Prostate gland (tissue), 2 donors: ENCODE measurements at regions not wholly inside any gene's neighbourhood (a gene's known extent, or its start where the extent isn't known, plus 50 kb on each side); places are given as distances from the start of the nearest gene placed in this dataset.

ENCODE experiments used
- DNase-seq: peaks from one replicate; pipeline ENCODE4 v3.0.0-alpha.2; 2019; ENCODE audit warnings: low spot score
- H3K27ac ChIP-seq, 2 donors: fragments of 200-600 bp; sonication (generic); 2 replicates each; pipeline ENCODE4 v1.5.1; 2017 to 2019
- H3K27me3 ChIP-seq: fragments of 200-600 bp; sonication (generic); replicated peaks from 2 replicates; pipeline ENCODE4 v1.5.1; 2019; ENCODE audit not compliant: insufficient read depth
- H3K36me3 ChIP-seq, 2 donors: fragments of 200-600 bp; sonication (generic); 1 replicate in 1 of 2; 2 replicates in 1 of 2; pipeline versions ENCODE4 v1.5.1 to v1.8.1; 2017 to 2019
- H3K4me1 ChIP-seq: fragments of 200-600 bp; sonication (generic); replicated peaks from 2 replicates; pipeline ENCODE4 v1.5.1; 2019
- H3K4me3 ChIP-seq, 2 donors: fragments of 200-600 bp; sonication (generic); 2 replicates each; pipeline ENCODE4 v1.5.1; 2017 to 2019
- H3K9me3 ChIP-seq: fragments of 200-600 bp; sonication (generic); 2 replicates; pipeline ENCODE4 v1.5.1; 2017
- CTCF ChIP-seq, 4 experiments: fragments of 200-600 bp in 2 of 4; fragments of 450-650 bp in 2 of 4; sonication (generic) in 2 of 4; IDR thresholded peaks; 1 replicate in 3 of 4; 2 replicates in 1 of 4; pipeline ENCODE4 v1.5.1; 2016 to 2019; ENCODE audit warnings: antibody characterized with exemption in 4 of 4, mild to moderate bottlenecking in 2 of 4, moderate library complexity in 2 of 4
- POLR2A ChIP-seq: fragments of 450-650 bp; IDR thresholded peaks from one replicate; pipeline ENCODE4 v1.6.1; 2016; ENCODE audit warnings: antibody characterized with exemption, mild to moderate bottlenecking
- POLR2AphosphoS5 ChIP-seq: sonication (generic); formaldehyde crosslinking; IDR thresholded peaks from one replicate; pipeline ENCODE4 v1.6.1; 2017; ENCODE audit warnings: antibody characterized with exemption
- WGBS: methylation state at CpG from one replicate; pipeline ENCODE4 v1.1.5; 2018; 5-methylcytosine and 5-hydroxymethylcytosine counted together
- intact Hi-C: fragments of 100-400 bp; cut with DNase I; formaldehyde crosslinking; loops from one replicate; pipeline ENCODE4 v1.14.2; 2022

GRCh38 chr13:105403086-105403485, 1132.4 kb downstream of the EFNB2 start:
- Histone ChIP-seq H3K36me3 (no peaks in the 10 kb centered on the region), H3K4me3 (no peak overlapping the region), H3K27ac (no peak overlapping the region), H3K4me1 (no peaks in the 10 kb centered on the region), H3K9me3 (no peaks in the 10 kb centered on the region), H3K27me3 (no peaks in the 10 kb centered on the region)
- DNase-seq = no peak
- TF ChIP-seq POLR2A (no peak), CTCF (IDR thresholded peaks at IDR 0.05) (no peak), POLR2AphosphoS5 (no peak)
- intact Hi-C loops = no loop called here

GRCh38 chr13:105395041-105395440, 1140.4 kb downstream of the EFNB2 start:
- intact Hi-C loops = no loop called here
- no peak for TF ChIP-seq POLR2A
- H3K4me1 ChIP-seq = no peaks in the 10 kb centered on the region
- no peak for DNase-seq
- H3K27me3 ChIP-seq = no peaks in the 10 kb centered on the region
- H3K36me3 ChIP-seq = no peaks in the 10 kb centered on the region
- no peak overlapping the region for H3K4me3 ChIP-seq
- WGBS = 91% methylated on average over 1 of the region's 1 CpG
- no peak overlapping the region for H3K27ac ChIP-seq
- H3K9me3 ChIP-seq = no peaks in the 10 kb centered on the region

- H3K9me3 ChIP-seq = no peaks in the 10 kb centered on the region
- no peaks in the 10 kb centered on the region for H3K36me3 ChIP-seq
- no peak for DNase-seq
- no peak overlapping the region for H3K27ac ChIP-seq
- H3K4me3 ChIP-seq = no peak overlapping the region
- TF ChIP-seq POLR2A (no peak), POLR2AphosphoS5 (no peak), CTCF (IDR thresholded peaks at IDR 0.05) (no peak)
- intact Hi-C loops = no loop called here
- no peaks in the 10 kb centered on the region for H3K4me1 ChIP-seq
- 88% methylated on average over 2 of the region's 2 CpGs for WGBS
- H3K27me3 ChIP-seq = no peaks in the 10 kb centered on the region
These were observed 1146.1 kb downstream of the EFNB2 start for GRCh38 chr13:105389373-105389772.

GRCh38 chr13:105377452-105377851, 1158.0 kb downstream of the EFNB2 start:
- DNase-seq = no peak
- Histone ChIP-seq H3K36me3 (no peaks in the 10 kb centered on the region), H3K4me3 (no peak overlapping the region), H3K9me3 (no peaks in the 10 kb centered on the region), H3K4me1 (no peaks in the 10 kb centered on the region), H3K27ac (no peak overlapping the region), H3K27me3 (no peaks in the 10 kb centered on the region)
- intact Hi-C loops = no loop called here
- WGBS = 64% methylated on average over 7 of the region's 7 CpGs
- TF ChIP-seq POLR2A (no peak), POLR2AphosphoS5 (no peak)

GRCh38 chr13:105370011-105370650, 1165.3 kb downstream of the EFNB2 start:
- TF ChIP-seq POLR2AphosphoS5 (no peak), POLR2A (no peak), CTCF (IDR thresholded peaks at IDR 0.05) (no peak)
- no peaks in the 10 kb centered on the region for H3K4me1 ChIP-seq
- no peaks in the 10 kb centered on the region for H3K9me3 ChIP-seq
- no peak overlapping the region for H3K27ac ChIP-seq
- H3K27me3 ChIP-seq = no peaks in the 10 kb centered on the region
- no peak overlapping the region for H3K4me3 ChIP-seq
- WGBS = 35% methylated on average over 2 of the region's 2 CpGs
- no peak for DNase-seq
- intact Hi-C loops = no loop called here
- no peaks in the 10 kb centered on the region for H3K36me3 ChIP-seq

GRCh38 chr13:105368781-105369180, 1166.7 kb downstream of the EFNB2 start:
- no peaks in the 10 kb centered on the region for H3K27me3 ChIP-seq
- 95% methylated on average over 4 of the region's 4 CpGs for WGBS
- TF ChIP-seq POLR2A (no peak), CTCF (IDR thresholded peaks at IDR 0.05) (no peak), POLR2AphosphoS5 (no peak)
- H3K36me3 ChIP-seq = no peaks in the 10 kb centered on the region
- intact Hi-C loops = no loop called here
- H3K4me3 ChIP-seq = no peak overlapping the region
- no peaks in the 10 kb centered on the region for H3K4me1 ChIP-seq
- H3K27ac ChIP-seq = no peak overlapping the region
- DNase-seq = no peak
- H3K9me3 ChIP-seq = no peaks in the 10 kb centered on the region
